Astrocyte of the spinal cord (primary cell): ENCODE measurements at regions not wholly inside any gene's neighbourhood (a gene's known extent, or its start where the extent isn't known, plus 50 kb on each side); places are given as distances from the start of the nearest gene placed in this dataset.

Source experiments
- DNase-seq: peaks from one replicate; pipeline ENCODE4 v3.0.0; 2011; ENCODE audit warnings: low read depth, low spot score
- H3K4me3 ChIP-seq: 2 replicates; pipeline ENCODE4 v1.5.1; 2011; ENCODE audit warnings: low read depth, mild to moderate bottlenecking, low read length, moderate library complexity
- CTCF ChIP-seq: IDR thresholded peaks from 2 replicates; pipeline ENCODE4 v1.5.1; 2012; ENCODE audit warnings: low read depth, mild to moderate bottlenecking, low read length, inconsistent platforms
- in situ Hi-C: cut with HindIII; loops from 2 replicates; pipeline ENCODE4 v1.10.0; 2017; ENCODE audit warnings: low sequenced_read_pairs

- TF ChIP-seq CTCF = no peak
- no peak overlapping the region for H3K4me3 ChIP-seq
- no peak for DNase-seq
- in situ Hi-C loops = no loop called here
These were observed 75.8 kb upstream of the TMEM72 start for GRCh38 chr10:44835300-44835699.

- no peak for TF ChIP-seq CTCF
- in situ Hi-C loops = no loop called here
- DNase-seq = no peak
- H3K4me3 ChIP-seq = no peak overlapping the region
These were observed 67.7 kb upstream of the TMEM72 start for GRCh38 chr10:44843484-44843883.

DNA sequence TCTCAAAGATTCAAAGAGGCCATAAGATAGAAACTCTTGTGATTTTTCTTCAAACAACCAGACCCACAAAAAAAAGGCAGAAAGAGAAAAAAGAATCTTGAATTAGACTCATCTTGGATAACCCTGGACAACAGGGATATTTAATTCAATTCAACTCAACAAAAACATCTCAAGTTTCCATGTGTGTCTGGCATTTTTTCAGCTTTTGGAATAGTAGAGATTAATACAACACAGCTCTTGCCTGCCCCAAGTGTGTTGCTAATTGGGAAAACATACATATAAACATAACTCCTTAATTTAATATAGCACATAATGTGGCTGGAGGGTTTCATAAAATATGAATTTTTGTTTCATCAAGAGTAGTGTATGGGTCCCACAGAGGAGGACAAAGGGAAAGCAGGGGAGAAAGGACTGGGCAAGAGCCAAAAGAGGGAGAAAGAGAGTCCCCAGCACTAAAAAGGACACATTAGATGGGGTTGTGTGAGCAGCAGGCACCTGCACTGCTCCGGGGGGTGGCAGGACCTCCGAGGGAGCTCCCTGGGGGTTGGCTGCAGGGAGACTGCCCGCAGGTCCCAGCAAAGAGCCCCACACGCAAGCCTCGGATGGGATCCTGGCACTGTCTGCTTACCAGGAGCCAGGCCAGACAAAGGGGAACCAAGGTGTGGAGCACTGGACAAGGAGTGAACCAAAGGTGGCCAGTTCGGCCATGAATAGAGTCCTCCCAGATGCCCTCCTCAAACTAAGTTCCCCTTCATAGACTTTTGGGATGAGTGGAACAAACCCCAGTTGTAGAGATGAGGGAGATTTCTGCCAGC, 65.6 kb upstream of the TMEM72 start:
- no peak overlapping the region for H3K4me3 ChIP-seq
- no peak for DNase-seq
- in situ Hi-C loops = no loop called here
- no peak for TF ChIP-seq CTCF

GRCh38 chr10:44847110-44847509, 64.0 kb upstream of the TMEM72 start:
- TF ChIP-seq CTCF = no peak
- DNase-seq = no peak
- H3K4me3 ChIP-seq = no peak overlapping the region
- in situ Hi-C loops = no loop called here

DNA sequence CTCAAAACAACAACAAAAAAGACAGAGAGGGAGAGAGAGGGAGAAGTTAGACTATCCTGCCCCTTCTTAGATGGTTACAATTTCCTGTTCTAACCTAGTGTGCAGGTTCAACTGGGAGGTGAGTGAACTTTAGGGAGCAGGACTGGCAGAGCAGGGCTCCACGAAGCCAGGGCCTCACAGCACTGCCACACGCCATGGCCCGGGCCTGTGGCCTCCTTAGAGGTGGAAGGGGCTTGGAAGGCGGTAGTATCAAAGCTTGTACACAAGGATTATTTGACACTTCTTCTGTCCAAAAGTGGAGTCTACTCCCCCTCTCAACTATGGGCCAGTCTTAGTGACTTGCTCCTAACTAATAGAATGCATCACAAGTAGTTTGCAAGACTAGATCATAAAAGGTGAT, 62.9 kb upstream of the TMEM72 start:
- no peak for TF ChIP-seq CTCF
- DNase-seq = no peak
- H3K4me3 ChIP-seq = no peak overlapping the region
- in situ Hi-C loops = no loop called here

- TF ChIP-seq CTCF = no peak
- in situ Hi-C loops = no loop called here
- no peak for DNase-seq
- no peak overlapping the region for H3K4me3 ChIP-seq
These were observed 61.2 kb upstream of the TMEM72 start for GRCh38 chr10:44849936-44850335.
